Mucosa of stomach (tissue), 1 donor: ENCODE measurements at regions not wholly inside any gene's neighbourhood (a gene's known extent, or its start where the extent isn't known, plus 50 kb on each side); places are given as distances from the start of the nearest gene placed in this dataset.

ENCODE experiments used
- H3K27me3 ChIP-seq: one replicate; pipeline ENCODE4 v1.7.0; 2013; ENCODE audit warnings: mild to moderate bottlenecking, low read length; ENCODE audit not compliant: control insufficient read depth, insufficient read depth
- H3K36me3 ChIP-seq: one replicate; pipeline ENCODE4 v1.7.0; 2013; ENCODE audit warnings: low read length; ENCODE audit not compliant: control insufficient read depth, insufficient read depth
- H3K4me1 ChIP-seq: one replicate; pipeline ENCODE4 v1.7.0; 2013; ENCODE audit warnings: mild to moderate bottlenecking, low read length; ENCODE audit not compliant: control insufficient read depth, insufficient read depth
- H3K4me3 ChIP-seq: one replicate; pipeline ENCODE4 v1.7.0; 2013; ENCODE audit warnings: low read length
- H3K9ac ChIP-seq: one replicate; pipeline ENCODE4 v1.7.0; 2013; ENCODE audit warnings: mild to moderate bottlenecking, low read length, moderate library complexity
- H3K9me3 ChIP-seq: one replicate; pipeline ENCODE4 v1.7.0; 2013; ENCODE audit warnings: mild to moderate bottlenecking, low read length, moderate library complexity; ENCODE audit not compliant: control insufficient read depth
- donor health status: Pancreatic carcinoma.

DNA sequence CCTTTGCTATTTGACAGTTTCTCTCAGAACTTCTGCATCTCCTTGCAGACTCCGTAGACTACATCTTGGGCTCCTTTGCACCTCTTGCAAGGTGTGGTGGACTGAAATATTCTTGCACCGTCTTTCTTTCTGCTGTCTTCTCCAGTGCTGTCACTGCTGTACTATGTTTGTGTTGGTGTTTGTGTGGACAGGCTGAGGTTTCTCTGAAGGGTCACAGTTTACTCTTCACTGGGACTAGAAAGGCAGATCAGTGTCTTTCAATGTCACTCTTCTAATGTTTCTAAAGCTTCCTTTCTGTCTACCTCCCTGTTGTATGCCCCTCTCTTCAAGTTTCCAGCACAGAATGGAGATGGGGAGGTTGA, 410.0 kb upstream of the CD180 start:
- H3K9ac ChIP-seq = no peak overlapping the region
- H3K4me1 ChIP-seq = no peaks in the 10 kb centered on the region
- H3K4me3 ChIP-seq = no peak overlapping the region
- no peaks in the 10 kb centered on the region for H3K9me3 ChIP-seq
- no peaks in the 10 kb centered on the region for H3K36me3 ChIP-seq
- H3K27me3 ChIP-seq = no peaks in the 10 kb centered on the region

DNA sequence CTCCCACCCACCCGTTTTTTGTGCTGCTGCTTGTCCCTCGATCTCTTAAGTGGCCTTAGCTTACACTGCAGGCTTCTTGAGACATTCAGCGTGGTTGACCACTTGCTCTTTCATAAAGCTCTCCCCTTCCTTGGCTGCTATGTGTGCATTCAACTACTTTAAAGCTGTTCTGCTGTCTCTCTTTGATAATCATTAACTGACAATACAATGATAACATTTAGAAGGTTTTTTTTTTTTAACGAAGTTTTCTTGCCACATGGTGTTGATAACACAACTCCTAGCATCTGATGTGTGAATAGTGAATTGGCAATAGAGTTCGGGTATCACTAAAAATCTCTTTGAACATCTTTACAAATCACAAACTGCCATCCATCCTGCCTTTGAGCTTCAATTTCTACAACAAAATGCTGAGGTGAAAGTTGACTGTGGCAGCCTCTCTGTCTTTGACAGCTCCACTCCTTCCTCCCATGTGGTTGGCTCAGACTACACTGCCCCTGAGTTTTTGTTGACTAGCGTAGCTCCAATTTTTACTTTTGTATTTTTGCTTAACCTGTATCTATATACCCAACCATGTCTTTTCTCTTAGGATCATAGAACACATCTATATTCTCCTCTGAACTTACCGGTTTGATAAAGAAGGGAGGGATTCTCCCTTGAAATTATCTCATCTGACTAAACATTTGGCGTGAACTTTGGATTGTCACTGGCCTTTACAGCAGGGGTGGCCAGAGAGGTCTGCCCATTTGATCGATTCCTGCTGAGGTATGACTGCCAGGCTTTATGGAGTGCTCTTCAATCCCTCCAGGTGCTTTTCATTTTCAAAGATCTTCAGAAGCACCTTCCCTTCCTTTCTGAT, 409.4 kb upstream of the CD180 start:
- no peaks in the 10 kb centered on the region for H3K36me3 ChIP-seq
- no peak overlapping the region for H3K9ac ChIP-seq
- no peak overlapping the region for H3K4me3 ChIP-seq
- no peaks in the 10 kb centered on the region for H3K27me3 ChIP-seq
- H3K9me3 ChIP-seq = no peaks in the 10 kb centered on the region
- H3K4me1 ChIP-seq = no peaks in the 10 kb centered on the region

DNA sequence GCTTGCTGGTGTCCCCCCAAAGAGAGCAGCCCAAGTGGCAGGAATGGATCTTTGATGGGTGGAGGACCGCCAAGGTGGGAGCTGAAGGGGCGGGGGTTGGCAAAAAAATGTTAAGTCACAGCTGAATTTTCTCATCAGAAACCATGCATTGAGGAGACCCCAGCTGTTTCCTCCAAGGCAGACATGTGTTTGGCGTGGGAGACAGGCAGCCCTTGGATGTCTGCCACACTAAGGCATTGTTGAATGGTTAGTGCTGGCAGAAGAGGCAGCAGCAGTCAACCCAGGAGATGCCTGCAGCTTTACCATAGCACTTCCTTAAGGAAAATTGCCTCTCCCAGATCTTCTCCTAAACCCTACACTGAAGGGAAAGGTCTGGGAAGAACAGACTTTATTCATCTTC, 394.9 kb upstream of the CD180 start:
- Histone ChIP-seq H3K4me1 (no peaks in the 10 kb centered on the region), H3K36me3 (no peaks in the 10 kb centered on the region), H3K4me3 (no peak overlapping the region), H3K9me3 (no peaks in the 10 kb centered on the region), H3K9ac (no peak overlapping the region), H3K27me3 (no peaks in the 10 kb centered on the region)

DNA sequence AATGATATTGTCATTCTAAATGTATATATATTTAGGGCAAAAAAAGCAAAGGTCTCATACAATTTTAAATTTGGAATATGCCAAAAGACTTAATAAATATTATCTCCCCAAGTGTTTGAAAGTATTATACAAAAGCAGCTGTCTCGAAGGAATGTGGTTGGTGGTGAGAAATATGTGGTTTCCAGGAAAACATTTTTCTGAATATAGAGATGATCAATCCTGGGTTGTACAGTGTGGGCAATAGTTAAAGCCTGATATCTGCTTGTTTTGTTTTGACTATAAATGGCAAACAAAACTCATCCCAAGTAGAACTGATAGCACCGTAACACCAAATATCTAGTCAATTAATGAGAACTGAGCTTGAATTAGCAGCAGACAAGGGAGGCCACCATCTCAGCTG, 391.8 kb upstream of the CD180 start:
- Histone ChIP-seq H3K4me3 (no peak overlapping the region), H3K36me3 (no peaks in the 10 kb centered on the region), H3K4me1 (no peaks in the 10 kb centered on the region), H3K9ac (no peak overlapping the region), H3K27me3 (no peaks in the 10 kb centered on the region), H3K9me3 (no peaks in the 10 kb centered on the region)

DNA sequence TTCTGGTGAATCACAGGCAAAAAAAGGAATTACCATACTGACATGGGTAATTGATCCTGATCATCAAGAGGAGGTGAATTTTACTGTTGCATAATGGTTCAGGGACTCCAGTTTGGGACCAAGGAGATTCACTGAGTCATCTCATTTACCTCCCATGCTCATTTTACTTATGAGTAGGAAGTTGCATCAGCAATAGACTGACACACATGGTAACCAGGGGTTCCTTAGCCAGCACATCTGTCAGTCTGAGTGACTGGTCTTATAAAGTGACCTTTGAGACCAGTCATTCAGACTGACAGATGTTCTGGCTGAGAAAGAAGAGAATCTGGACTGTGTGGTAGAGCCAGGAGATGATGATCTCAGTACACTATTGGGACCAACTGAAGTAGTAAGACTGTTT, 384.6 kb upstream of the CD180 start:
- Histone ChIP-seq H3K27me3 (no peaks in the 10 kb centered on the region), H3K36me3 (no peaks in the 10 kb centered on the region), H3K9ac (no peak overlapping the region), H3K4me1 (no peaks in the 10 kb centered on the region), H3K4me3 (no peak overlapping the region), H3K9me3 (no peaks in the 10 kb centered on the region)

DNA sequence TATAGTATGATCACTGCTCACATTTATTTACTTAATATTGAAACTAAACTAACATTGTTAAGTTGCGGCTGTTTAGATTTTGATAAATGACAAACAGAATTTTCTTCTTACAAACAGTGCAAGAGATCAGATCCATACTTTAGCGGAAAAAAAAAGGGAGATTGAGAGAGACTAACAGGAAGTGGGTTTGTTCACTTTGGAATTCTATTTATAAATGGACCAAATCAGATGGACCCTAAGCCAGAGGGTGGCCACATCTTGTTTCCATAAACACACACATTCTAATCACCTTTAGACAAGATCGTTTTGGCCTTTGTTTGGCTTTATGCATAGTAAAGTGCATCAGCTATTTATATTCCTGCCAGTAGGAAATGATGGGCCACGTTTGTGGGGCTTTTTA, 381.4 kb upstream of the CD180 start:
- H3K9me3 ChIP-seq = no peaks in the 10 kb centered on the region
- no peaks in the 10 kb centered on the region for H3K27me3 ChIP-seq
- no peaks in the 10 kb centered on the region for H3K36me3 ChIP-seq
- H3K9ac ChIP-seq = no peak overlapping the region
- no peaks in the 10 kb centered on the region for H3K4me1 ChIP-seq
- H3K4me3 ChIP-seq = no peak overlapping the region

DNA sequence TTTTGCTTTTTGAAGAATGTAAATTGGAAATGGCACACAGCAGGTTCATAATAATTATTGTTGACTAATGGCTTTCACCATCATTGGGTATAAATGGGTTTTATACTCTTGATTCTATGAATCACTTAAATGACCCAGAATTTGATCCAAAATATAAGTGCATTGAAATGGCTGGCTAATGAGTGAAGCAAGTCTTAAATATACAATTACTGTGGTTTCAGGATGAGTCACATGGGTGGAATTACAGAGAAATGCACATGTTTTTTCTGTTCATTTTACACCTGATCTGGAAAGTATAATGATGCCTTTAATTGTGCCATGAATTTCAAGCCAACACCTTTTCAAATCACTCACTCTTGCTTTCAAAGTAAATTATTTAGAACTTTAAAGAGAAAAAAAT, 380.8 kb upstream of the CD180 start:
- H3K4me3 ChIP-seq = no peak overlapping the region
- H3K27me3 ChIP-seq = no peaks in the 10 kb centered on the region
- H3K9me3 ChIP-seq = no peaks in the 10 kb centered on the region
- no peaks in the 10 kb centered on the region for H3K36me3 ChIP-seq
- no peak overlapping the region for H3K9ac ChIP-seq
- no peaks in the 10 kb centered on the region for H3K4me1 ChIP-seq

DNA sequence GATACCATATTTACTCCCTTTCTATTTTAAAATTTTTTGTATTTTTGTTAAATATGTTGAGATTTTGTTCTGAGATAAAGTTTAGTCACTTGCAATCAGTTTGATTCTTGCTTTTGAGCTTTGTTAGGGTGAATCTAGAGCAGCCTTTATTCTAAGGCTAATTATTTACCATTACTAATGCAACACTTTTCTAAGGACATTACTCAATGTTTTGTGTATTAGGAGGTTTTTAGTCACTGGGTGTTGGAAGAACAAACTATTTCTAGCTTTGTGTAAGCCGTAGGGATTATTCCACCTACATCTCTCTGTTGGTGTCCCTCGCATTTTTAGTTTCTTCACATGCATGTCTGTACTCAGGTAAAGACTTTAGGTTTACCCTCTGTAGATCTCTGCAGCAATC, 379.5 kb upstream of the CD180 start:
- Histone ChIP-seq H3K4me1 (no peaks in the 10 kb centered on the region), H3K4me3 (no peak overlapping the region), H3K36me3 (no peaks in the 10 kb centered on the region), H3K9ac (no peak overlapping the region), H3K9me3 (no peaks in the 10 kb centered on the region), H3K27me3 (no peaks in the 10 kb centered on the region)

DNA sequence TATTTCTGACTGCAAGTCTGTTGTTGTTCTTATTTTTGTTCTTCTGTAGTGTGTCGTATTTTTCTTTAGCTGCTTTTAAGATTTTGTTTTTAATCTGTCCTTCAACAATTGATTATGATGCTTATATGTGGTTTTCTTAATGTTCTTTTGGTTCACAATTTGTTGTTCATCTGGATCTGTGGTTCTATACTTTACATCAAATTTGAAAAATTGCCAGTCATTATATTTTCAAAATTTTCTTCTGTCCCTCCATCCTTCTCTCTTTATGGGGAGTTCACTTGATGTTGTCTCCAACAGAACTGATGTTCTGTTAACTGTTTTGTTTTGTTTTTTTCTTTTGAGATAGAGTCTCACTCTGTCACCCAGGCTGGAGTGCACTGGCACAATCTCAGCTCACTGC, 378.5 kb upstream of the CD180 start:
- H3K9me3 ChIP-seq = no peaks in the 10 kb centered on the region
- H3K9ac ChIP-seq = no peak overlapping the region
- no peak overlapping the region for H3K4me3 ChIP-seq
- H3K4me1 ChIP-seq = no peaks in the 10 kb centered on the region
- H3K27me3 ChIP-seq = no peaks in the 10 kb centered on the region
- H3K36me3 ChIP-seq = no peaks in the 10 kb centered on the region

DNA sequence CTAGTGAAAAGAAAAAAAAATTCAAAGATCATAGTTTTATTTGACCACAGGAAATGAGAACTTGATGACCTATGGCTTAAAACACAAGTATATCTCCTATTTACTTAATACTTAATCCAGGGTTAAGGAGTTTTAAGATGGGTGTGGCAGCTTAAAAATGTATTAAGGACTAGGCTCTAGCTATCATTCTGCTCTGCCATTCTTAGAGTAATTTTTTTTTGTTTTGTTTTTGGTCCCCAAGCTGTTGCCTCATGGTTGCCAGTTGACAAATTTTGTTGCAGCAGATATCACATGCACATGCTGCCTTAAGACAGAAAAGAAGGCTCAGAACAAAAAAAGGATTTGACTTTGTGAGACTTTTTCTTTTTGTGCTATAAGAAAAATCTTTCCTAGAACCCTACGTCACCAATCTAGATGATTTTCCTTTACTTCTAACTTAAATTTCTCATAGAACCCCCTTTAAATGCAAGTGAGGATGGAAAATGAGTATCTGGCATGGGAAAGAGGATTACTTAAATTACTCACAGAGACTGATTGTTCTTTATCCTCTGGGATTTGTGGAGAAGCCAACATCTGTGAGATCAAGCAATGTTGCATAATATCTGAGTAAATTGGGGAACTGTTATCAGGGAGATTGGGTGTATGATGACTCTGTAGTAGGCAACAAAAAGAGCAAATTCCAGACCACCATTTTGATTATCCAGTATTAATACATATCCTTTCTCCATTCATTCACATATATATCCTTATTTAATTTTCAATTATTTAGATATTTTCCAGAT, 364.7 kb upstream of the CD180 start:
- no peaks in the 10 kb centered on the region for H3K9me3 ChIP-seq
- no peak overlapping the region for H3K9ac ChIP-seq
- H3K4me1 ChIP-seq = no peaks in the 10 kb centered on the region
- no peaks in the 10 kb centered on the region for H3K27me3 ChIP-seq
- H3K4me3 ChIP-seq = no peak overlapping the region
- no peaks in the 10 kb centered on the region for H3K36me3 ChIP-seq

DNA sequence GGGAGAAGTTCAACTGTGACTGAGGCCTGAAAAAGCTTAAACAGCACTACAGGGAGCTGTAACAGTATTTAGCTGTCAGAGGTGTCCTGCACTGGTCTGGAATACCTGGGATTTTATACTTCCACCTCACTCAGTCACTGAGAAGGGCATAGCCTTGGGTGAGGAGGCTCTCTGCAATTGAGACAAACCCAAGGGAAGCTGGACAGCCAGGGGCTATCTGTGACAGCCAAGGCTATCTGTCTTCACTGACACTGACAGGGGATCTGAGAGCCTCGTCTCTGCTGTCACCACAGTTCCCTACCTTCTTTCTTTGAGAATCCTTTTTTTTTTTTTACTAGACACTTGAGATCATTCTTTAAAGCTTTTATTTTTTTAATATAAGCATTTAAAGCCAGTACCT, 356.2 kb upstream of the CD180 start:
- Histone ChIP-seq H3K4me1 (no peaks in the 10 kb centered on the region), H3K4me3 (no peak overlapping the region), H3K9ac (no peak overlapping the region), H3K36me3 (no peaks in the 10 kb centered on the region), H3K27me3 (no peaks in the 10 kb centered on the region), H3K9me3 (no peaks in the 10 kb centered on the region)

DNA sequence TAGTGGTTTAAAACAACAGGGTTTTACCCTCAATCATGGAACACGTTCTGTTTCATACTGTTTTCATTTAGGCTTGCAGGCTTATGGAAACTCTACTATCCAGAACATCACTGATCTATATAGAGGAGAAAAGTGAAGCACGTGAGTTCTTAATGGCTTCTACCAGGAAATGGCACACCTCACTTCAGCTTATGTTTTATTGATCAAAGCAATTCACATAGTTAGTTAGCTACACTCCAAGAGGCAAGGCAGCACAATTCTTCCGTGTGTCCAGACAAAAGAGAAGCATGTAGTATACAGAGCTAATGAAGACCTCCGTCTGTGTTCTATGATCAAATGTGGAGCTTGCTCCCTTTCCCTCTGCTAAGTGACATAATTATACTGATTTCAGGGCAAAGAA, 353.3 kb upstream of the CD180 start:
- no peak overlapping the region for H3K4me3 ChIP-seq
- no peaks in the 10 kb centered on the region for H3K9me3 ChIP-seq
- no peaks in the 10 kb centered on the region for H3K27me3 ChIP-seq
- no peak overlapping the region for H3K9ac ChIP-seq
- no peaks in the 10 kb centered on the region for H3K36me3 ChIP-seq
- no peaks in the 10 kb centered on the region for H3K4me1 ChIP-seq
